K562 (cell line): ENCODE measurements at regions not wholly inside any gene's neighbourhood (a gene's known extent, or its start where the extent isn't known, plus 50 kb on each side); places are given as distances from the start of the nearest gene placed in this dataset.

Experiments
- ATAC-seq: fragments of 200-7000 bp; cut with Tn5 transposase; 3 replicates; pipeline ENCODE4 v1.9.1; 2020; ENCODE audit warnings: moderate library complexity
- BruUV-seq: library from RNA; stranded (reverse); fragments of 400-500 nt; replicated peaks from 2 replicates; lab custom pipeline; 2021; lab: Mats Ljungman, UMichigan
- CTCF ChIA-PET: fragments of 300-600 bp; formaldehyde crosslinking; extraction: SDS; loops from one replicate; lab custom pipeline; 2021; ENCODE audit warnings: low intra/inter-chr PET ratio; lab: Yijun Ruan, JAX
- POLR2A ChIA-PET: fragments of 300-600, 350-650 bp; sonication (Branson Sonifier 250); formaldehyde crosslinking; extraction: SDS; loops from one replicate; lab custom pipeline; 2021; ENCODE audit warnings: antibody characterized with exemption, inconsistent platforms; lab: Yijun Ruan, JAX
- DNase-seq, 4 experiments: peaks; one replicate each; pipeline versions ENCODE4 v3.0.0 to v3.0.0-alpha.2; 2011 to 2018; ENCODE audit warnings: low spot score in 3 of 4, mixed read lengths in 3 of 4; ENCODE audit errors: extremely low read depth in 1 of 4
- FAIRE-seq: peaks from 2 replicates; lab custom pipeline; 2011; peaks lifted over from hg19 to GRCh38; lab: Jason Lieb, UNC
- H2AFZ ChIP-seq: 2 replicates; pipeline ENCODE4 v1.6.0; 2011; ENCODE audit warnings: low read depth, low read length, control low read depth, inconsistent platforms
- H3K27ac ChIP-seq: fragments of 200-600 bp; 3 replicates; pipeline ENCODE4 v1.8.0; 2011; ENCODE audit warnings: low read depth, mild to moderate bottlenecking, control low read depth, inconsistent platforms, low read length, moderate library complexity, mixed read lengths; ENCODE audit errors: extremely low read depth
- H3K27me3 ChIP-seq, 2 experiments: fragments of 300-600 bp in 1 of 2; 2 replicates in 1 of 2; 3 replicates in 1 of 2; pipeline versions ENCODE4 v1.6.0 to v1.8.0; 2011; ENCODE audit warnings: inconsistent platforms in 2 of 2, low read length in 2 of 2, mild to moderate bottlenecking in 1 of 2, mixed read lengths in 1 of 2, moderate library complexity in 1 of 2; ENCODE audit not compliant: control insufficient read depth in 2 of 2, insufficient read depth in 2 of 2
- H3K36me3 ChIP-seq: fragments of 300-600 bp; 3 replicates; pipeline ENCODE4 v1.8.0; 2011; ENCODE audit warnings: mild to moderate bottlenecking, low read length, inconsistent platforms; ENCODE audit not compliant: control insufficient read depth, insufficient read depth
- H3K4me1 ChIP-seq, 2 experiments: fragments of 200-600 bp in 1 of 2; replicated peaks in 1 of 2; 2 replicates in 1 of 2; 3 replicates in 1 of 2; pipeline versions ENCODE4 v1.5.1 to v1.8.0; 2011; ENCODE audit warnings: inconsistent platforms in 2 of 2, low read length in 2 of 2, mild to moderate bottlenecking in 1 of 2, mixed read lengths in 1 of 2, moderate library complexity in 1 of 2; ENCODE audit not compliant: control insufficient read depth in 2 of 2, insufficient read depth in 2 of 2
- H3K4me2 ChIP-seq: 2 replicates; pipeline ENCODE4 v1.6.1; 2011; ENCODE audit warnings: low read length, control low read depth, inconsistent platforms, mixed read lengths; ENCODE audit not compliant: insufficient read depth
- H3K4me3 ChIP-seq: fragments of 200-600 bp; sonication (generic), shearing (Covaris generic); 2 replicates; pipeline ENCODE4 v1.5.1; 2016; ENCODE audit warnings: control low read depth, inconsistent platforms
- H3K79me2 ChIP-seq: fragments of 200-600 bp; 3 replicates; pipeline ENCODE4 v1.8.0; 2011; ENCODE audit warnings: low read length, inconsistent platforms; ENCODE audit not compliant: control insufficient read depth, insufficient read depth
- H3K9ac ChIP-seq, 2 experiments: 2 replicates each; pipeline versions ENCODE4 v1.6.0 to v1.6.1; 2011; ENCODE audit warnings: low read depth in 2 of 2, low read length in 2 of 2, control low read depth in 1 of 2, inconsistent platforms in 1 of 2, mild to moderate bottlenecking in 1 of 2, mixed read lengths in 1 of 2; ENCODE audit not compliant: insufficient read depth in 1 of 2
- H3K9me1 ChIP-seq: one replicate; pipeline ENCODE4 v1.6.0; 2011; ENCODE audit warnings: inconsistent platforms, mild to moderate bottlenecking, low read length, moderate library complexity; ENCODE audit not compliant: control insufficient read depth, insufficient read depth
- H3K9me3 ChIP-seq: replicated peaks from 2 replicates; pipeline ENCODE4 v1.5.1; 2011; ENCODE audit warnings: low read depth, low read length, inconsistent platforms; ENCODE audit not compliant: control insufficient read depth, insufficient read depth
- H4K20me1 ChIP-seq: replicated peaks from 2 replicates; pipeline ENCODE4 v1.6.1; 2011; ENCODE audit warnings: low read length, inconsistent platforms, mixed read lengths; ENCODE audit not compliant: control insufficient read depth, insufficient read depth
- ETS2 ChIP-seq: IDR thresholded peaks from 2 replicates; pipeline ENCODE4 v1.6.1; 2016; ENCODE audit warnings: borderline replicate concordance, missing genetic modification characterization, mild to moderate bottlenecking, moderate library complexity, missing compliant biosample characterization; ENCODE audit not compliant: poor library complexity, severe bottlenecking
- FOXJ2 ChIP-seq: fragments of 200-800 bp; sonication (Bioruptor generic); IDR thresholded peaks from 2 replicates; pipeline ENCODE4 v1.6.1; 2016; ENCODE audit warnings: missing genetic modification characterization, missing compliant biosample characterization
- HMGN3 ChIP-seq: IDR thresholded peaks from 2 replicates; pipeline ENCODE4 v1.6.1; 2011; ENCODE audit warnings: borderline replicate concordance, low read depth, mild to moderate bottlenecking, mixed read lengths, low read length; ENCODE audit not compliant: insufficient read length; ENCODE audit errors: extremely low read depth
- HSF4 ChIP-seq: fragments of 250-450 bp; sonication (Bioruptor Pico); IDR thresholded peaks from 2 replicates; pipeline ENCODE4 v2.1.2; 2022; ENCODE audit warnings: mild to moderate bottlenecking, moderate library complexity, borderline replicate concordance
- U2AF1 ChIP-seq: fragments of 200-400 bp; formaldehyde crosslinking; optimal IDR thresholded peaks from 2 replicates; pipeline ENCODE3; 2017; ENCODE audit warnings: mild to moderate bottlenecking, low read depth, low read length, moderate library complexity
- ZBTB49 ChIP-seq: sonication (generic); formaldehyde crosslinking; IDR thresholded peaks from 2 replicates; pipeline ENCODE4 v1.8.0; 2022; ENCODE audit warnings: missing genetic modification reagents, mild to moderate bottlenecking, borderline replicate concordance
- ZNF175 ChIP-seq: fragments of 200-800 bp; sonication (Bioruptor generic); IDR thresholded peaks from 2 replicates; pipeline ENCODE4 v1.6.1; 2016; ENCODE audit warnings: low read depth, mild to moderate bottlenecking, missing genetic modification characterization, missing compliant biosample characterization
- WGBS: fragments of 100-300 bp; shearing (Covaris generic); methylation state at CpG from one replicate; pipeline ENCODE4 v1.1.6; 2016; ENCODE audit warnings: low coverage, mixed read lengths; ENCODE audit not compliant: insufficient coverage; ENCODE audit errors: missing lambda C conversion rate; 5-methylcytosine and 5-hydroxymethylcytosine counted together
- in situ Hi-C: fragments of 300-500 bp; cut with MboI; formaldehyde crosslinking; loops from 4 replicates; pipeline ENCODE4 v1.15.0; 2018; ENCODE audit warnings: inconsistent platforms, mixed read lengths
- intact Hi-C: fragments of 100-400 bp; cut with micrococcal nuclease; formaldehyde crosslinking; loops from 2 replicates; pipeline ENCODE4 v1.14.2; 2022
- TF ChIP-seq, protein P1 (sequence below), 2 experiments: fragments of 450-650 bp; conservative IDR thresholded peaks; 2 replicates each; pipeline ENCODE4 v1.6.1; 2017; ENCODE audit warnings: mild to moderate bottlenecking in 2 of 2, moderate library complexity in 2 of 2
- TF ChIP-seq, protein P2 (sequence below): fragments of 250-450 bp; sonication (Bioruptor Pico); IDR thresholded peaks from 2 replicates; pipeline ENCODE4 v1.4.0; 2020; ENCODE audit warnings: mild to moderate bottlenecking, moderate library complexity, borderline replicate concordance
- TF ChIP-seq, protein P3 (sequence below), 2 experiments: IDR thresholded peaks in 1 of 2; conservative IDR thresholded peaks in 1 of 2; 2 replicates each; pipeline ENCODE4 v1.6.1; 2016; ENCODE audit warnings: low read depth in 2 of 2, mild to moderate bottlenecking in 1 of 2, missing compliant biosample characterization in 1 of 2, missing genetic modification characterization in 1 of 2, moderate library complexity in 1 of 2

DNA sequence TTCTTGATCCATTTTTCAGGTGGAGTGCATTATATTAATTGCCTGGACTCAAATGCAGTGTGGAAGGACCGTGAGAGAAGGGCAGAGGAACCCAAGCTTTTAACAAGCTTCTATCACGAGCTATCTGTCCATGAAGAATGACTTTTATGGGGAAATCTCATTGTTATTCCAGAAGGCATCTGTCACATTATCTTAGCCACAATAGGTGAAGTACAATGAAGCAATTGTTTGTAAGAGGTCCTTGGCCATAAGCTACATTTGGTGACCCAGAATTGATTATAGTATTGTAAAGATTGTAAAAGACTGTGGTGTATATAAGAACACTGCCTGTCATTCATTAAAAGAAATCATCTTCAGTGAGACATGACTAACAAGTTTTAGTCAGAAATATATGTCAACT is 58.6 kb upstream of the RELN start:
- 15% methylated on average over 2 of the region's 2 CpGs for WGBS
- no peak for ATAC-seq
- ChIA-PET POLR2A (interaction anchor here (1.0 kb wide), 1 partner anchor 9 kb away, joined by 3 read pairs; no protein-coding TSS in a partner anchor), CTCF (no interaction called here)
- in situ Hi-C loops, result no loop called here
- no peak overlapping the region for H3K4me2 ChIP-seq
- no peaks in the 10 kb centered on the region for H4K20me1 ChIP-seq
- H3K4me3 ChIP-seq, result no peak overlapping the region
- no peak overlapping the region for H3K9ac ChIP-seq
- no peak for DNase-seq
- no peaks in the 10 kb centered on the region for H3K9me3 ChIP-seq
- no peaks in the 10 kb centered on the region for H3K36me3 ChIP-seq
- BruUV-seq, result no TSS peak
- no peak overlapping the region for H2AFZ ChIP-seq
- no peaks in the 10 kb centered on the region for H3K79me2 ChIP-seq
- H3K9me1 ChIP-seq, result no peaks in the 10 kb centered on the region
- FAIRE-seq, result no peak
- H3K27me3 ChIP-seq, result no peaks in the 10 kb centered on the region
- H3K27ac ChIP-seq, result no peak overlapping the region
- peaks cover 0 to 3% of the 10 kb centered on the region in 2 experiments; a peak in 1 of 5 replicates for H3K4me1 ChIP-seq
- intact Hi-C loops, result no loop called here
- TF ChIP-seq HMGN3 (no peak), HSF4 (no peak), U2AF1 (no peak), FOXJ2 (tag) (no peak), ZBTB49 (CRISPR knock-in tag) (no peak), ZNF175 (CRISPR knock-in tag) (no peak), ETS2 (no peak)
- TF ChIP-seq, protein P1, sequence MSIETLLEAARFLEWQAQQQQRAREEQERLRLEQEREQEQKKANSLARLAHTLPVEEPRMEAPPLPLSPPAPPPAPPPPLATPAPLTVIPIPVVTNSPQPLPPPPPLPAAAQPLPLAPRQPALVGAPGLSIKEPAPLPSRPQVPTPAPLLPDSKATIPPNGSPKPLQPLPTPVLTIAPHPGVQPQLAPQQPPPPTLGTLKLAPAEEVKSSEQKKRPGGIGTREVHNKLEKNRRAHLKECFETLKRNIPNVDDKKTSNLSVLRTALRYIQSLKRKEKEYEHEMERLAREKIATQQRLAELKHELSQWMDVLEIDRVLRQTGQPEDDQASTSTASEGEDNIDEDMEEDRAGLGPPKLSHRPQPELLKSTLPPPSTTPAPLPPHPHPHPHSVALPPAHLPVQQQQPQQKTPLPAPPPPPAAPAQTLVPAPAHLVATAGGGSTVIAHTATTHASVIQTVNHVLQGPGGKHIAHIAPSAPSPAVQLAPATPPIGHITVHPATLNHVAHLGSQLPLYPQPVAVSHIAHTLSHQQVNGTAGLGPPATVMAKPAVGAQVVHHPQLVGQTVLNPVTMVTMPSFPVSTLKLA (conservative IDR thresholded peaks at IDR 0.05), result no peak
- TF ChIP-seq, protein P2, sequence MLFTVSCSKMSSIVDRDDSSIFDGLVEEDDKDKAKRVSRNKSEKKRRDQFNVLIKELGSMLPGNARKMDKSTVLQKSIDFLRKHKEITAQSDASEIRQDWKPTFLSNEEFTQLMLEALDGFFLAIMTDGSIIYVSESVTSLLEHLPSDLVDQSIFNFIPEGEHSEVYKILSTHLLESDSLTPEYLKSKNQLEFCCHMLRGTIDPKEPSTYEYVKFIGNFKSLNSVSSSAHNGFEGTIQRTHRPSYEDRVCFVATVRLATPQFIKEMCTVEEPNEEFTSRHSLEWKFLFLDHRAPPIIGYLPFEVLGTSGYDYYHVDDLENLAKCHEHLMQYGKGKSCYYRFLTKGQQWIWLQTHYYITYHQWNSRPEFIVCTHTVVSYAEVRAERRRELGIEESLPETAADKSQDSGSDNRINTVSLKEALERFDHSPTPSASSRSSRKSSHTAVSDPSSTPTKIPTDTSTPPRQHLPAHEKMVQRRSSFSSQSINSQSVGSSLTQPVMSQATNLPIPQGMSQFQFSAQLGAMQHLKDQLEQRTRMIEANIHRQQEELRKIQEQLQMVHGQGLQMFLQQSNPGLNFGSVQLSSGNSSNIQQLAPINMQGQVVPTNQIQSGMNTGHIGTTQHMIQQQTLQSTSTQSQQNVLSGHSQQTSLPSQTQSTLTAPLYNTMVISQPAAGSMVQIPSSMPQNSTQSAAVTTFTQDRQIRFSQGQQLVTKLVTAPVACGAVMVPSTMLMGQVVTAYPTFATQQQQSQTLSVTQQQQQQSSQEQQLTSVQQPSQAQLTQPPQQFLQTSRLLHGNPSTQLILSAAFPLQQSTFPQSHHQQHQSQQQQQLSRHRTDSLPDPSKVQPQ, result no peak
- TF ChIP-seq, protein P3, sequence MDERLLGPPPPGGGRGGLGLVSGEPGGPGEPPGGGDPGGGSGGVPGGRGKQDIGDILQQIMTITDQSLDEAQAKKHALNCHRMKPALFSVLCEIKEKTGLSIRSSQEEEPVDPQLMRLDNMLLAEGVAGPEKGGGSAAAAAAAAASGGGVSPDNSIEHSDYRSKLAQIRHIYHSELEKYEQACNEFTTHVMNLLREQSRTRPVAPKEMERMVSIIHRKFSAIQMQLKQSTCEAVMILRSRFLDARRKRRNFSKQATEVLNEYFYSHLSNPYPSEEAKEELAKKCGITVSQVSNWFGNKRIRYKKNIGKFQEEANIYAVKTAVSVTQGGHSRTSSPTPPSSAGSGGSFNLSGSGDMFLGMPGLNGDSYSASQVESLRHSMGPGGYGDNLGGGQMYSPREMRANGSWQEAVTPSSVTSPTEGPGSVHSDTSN (CRISPR knock-in tag; IDR thresholded peaks at IDR 0.05; ENCODE audit: low read depth), result no peak
- TF ChIP-seq, protein P3 (tag; conservative IDR thresholded peaks at IDR 0.05; ENCODE audit: low read depth), result no peak
